DOHH2 (cell line): ENCODE measurements at regions not wholly inside any gene's neighbourhood (a gene's known extent, or its start where the extent isn't known, plus 50 kb on each side); places are given as distances from the start of the nearest gene placed in this dataset.
"Not testable (repeated sequence)": the region's sequence is repeated elsewhere in the genome, so short reads cannot be mapped to it uniquely, and the experiment has no call there.

Source experiments
- H3F3A ChIP-seq: fragments of 200-600 bp; sonication (generic), shearing (Covaris generic); 2 replicates; pipeline ENCODE4 v1.6.0; 2016; ENCODE audit warnings: antibody characterized with exemption, mild to moderate bottlenecking; ENCODE audit not compliant: control insufficient read depth, insufficient read depth
- H3K27ac ChIP-seq: fragments of 200-600 bp; sonication (generic); 2 replicates; pipeline ENCODE4 v1.5.1; 2014; ENCODE audit warnings: low read depth, mild to moderate bottlenecking, low read length, moderate library complexity
- H3K27me3 ChIP-seq: fragments of 200-600 bp; sonication (generic); 2 replicates; pipeline ENCODE4 v1.6.1; 2014; ENCODE audit warnings: mild to moderate bottlenecking, low read length, mixed read lengths; ENCODE audit not compliant: control insufficient read depth
- H3K36me3 ChIP-seq: fragments of 200-600 bp; sonication (generic); 2 replicates; pipeline ENCODE4 v1.6.1; 2014; ENCODE audit warnings: mild to moderate bottlenecking, low read length, moderate library complexity, mixed read lengths; ENCODE audit not compliant: control insufficient read depth
- H3K4me1 ChIP-seq: fragments of 200-600 bp; sonication (generic); 2 replicates; pipeline ENCODE4 v1.6.1; 2014; ENCODE audit warnings: mild to moderate bottlenecking, low read length, mixed read lengths; ENCODE audit not compliant: control insufficient read depth
- H3K4me2 ChIP-seq: fragments of 200-600 bp; sonication (generic); 2 replicates; pipeline ENCODE4 v1.6.0; 2014; ENCODE audit warnings: mild to moderate bottlenecking, low read length, moderate library complexity
- H3K4me3 ChIP-seq: fragments of 200-600 bp; sonication (generic); 2 replicates; pipeline ENCODE4 v1.5.1; 2014; ENCODE audit warnings: mild to moderate bottlenecking, low read length, mixed read lengths
- H3K79me2 ChIP-seq: fragments of 200-600 bp; sonication (generic); 2 replicates; pipeline ENCODE4 v1.6.1; 2014; ENCODE audit warnings: mild to moderate bottlenecking, low read length, mixed read lengths; ENCODE audit not compliant: control insufficient read depth
- H3K9me2 ChIP-seq: fragments of 200-600 bp; sonication (generic); replicated peaks from 2 replicates; pipeline ENCODE4 v1.6.1; 2014; ENCODE audit warnings: mild to moderate bottlenecking, low read length, mixed read lengths; ENCODE audit not compliant: control insufficient read depth
- H3K9me3 ChIP-seq: fragments of 200-600 bp; sonication (generic); 2 replicates; pipeline ENCODE4 v1.6.1; 2014; ENCODE audit warnings: antibody characterized with exemption, low read length, mixed read lengths; ENCODE audit not compliant: control insufficient read depth, insufficient read depth
- H4K20me1 ChIP-seq: fragments of 200-600 bp; sonication (generic); 2 replicates; pipeline ENCODE4 v1.6.0; 2014; ENCODE audit warnings: low read depth, mild to moderate bottlenecking, antibody characterized with exemption, low read length, moderate library complexity; ENCODE audit not compliant: control insufficient read depth, insufficient read depth
- EZH2phosphoT487 ChIP-seq: fragments of 200-600 bp; sonication (generic); IDR thresholded peaks from 2 replicates; pipeline ENCODE4 v1.6.1; 2017; ENCODE audit warnings: borderline replicate concordance, mild to moderate bottlenecking, antibody characterized with exemption, low read length, moderate library complexity, mixed read lengths
- TF ChIP-seq, protein P1 (sequence below): fragments of 200-600 bp; sonication (generic); IDR thresholded peaks from one replicate; pipeline ENCODE4 v1.5.1; 2014; ENCODE audit warnings: antibody characterized with exemption, mild to moderate bottlenecking, low read depth, low read length; ENCODE audit not compliant: poor library complexity, severe bottlenecking

DNA sequence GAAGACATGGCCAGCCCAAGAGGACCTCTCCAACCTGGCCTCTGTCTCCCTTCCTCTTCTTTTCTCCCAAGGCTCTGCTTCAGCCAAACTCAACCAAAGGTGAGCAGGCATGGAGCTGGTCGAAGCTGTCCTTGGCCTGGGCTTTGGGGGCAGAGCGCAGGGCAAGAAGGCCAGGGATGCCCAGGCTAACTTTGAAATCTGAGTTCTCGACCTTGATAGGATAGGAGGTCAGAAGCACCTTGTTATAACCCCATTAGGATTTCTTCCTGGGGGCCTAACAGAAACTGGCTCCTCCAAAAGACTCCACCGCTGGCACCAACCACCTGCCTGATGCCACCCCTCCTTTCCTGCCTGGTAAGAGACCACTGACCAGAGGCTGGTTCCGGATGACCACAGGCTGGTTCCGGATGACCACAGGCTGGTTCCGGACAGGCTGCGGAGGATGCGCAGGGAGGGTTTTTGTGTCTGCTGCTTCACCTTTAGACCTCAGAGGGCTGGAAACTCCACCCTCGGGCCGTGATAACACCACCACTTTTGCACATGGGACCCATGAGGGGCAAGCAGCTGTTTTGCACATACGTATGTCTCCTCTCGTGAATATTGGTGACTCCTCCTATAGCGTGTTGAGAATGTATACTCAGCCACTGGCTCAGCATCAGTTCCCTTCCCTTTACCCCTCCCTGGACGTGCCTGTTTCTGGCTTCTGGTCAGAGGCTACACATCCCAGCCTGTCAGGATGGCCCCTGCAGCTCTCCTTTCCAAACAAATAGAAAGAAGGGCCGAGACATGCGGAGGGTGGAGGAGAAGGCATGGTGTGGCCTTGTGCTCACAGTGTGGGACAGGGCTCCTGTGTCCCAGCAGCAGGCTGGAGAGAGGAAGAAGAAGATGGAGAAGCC, 140.1 kb downstream of the DNAJB6 start:
- Histone ChIP-seq H3K4me1 (no peaks in the 10 kb centered on the region), H3K4me3 (no peak overlapping the region), H4K20me1 (no peaks in the 10 kb centered on the region), H3K9me3 (peaks cover 26% of the 10 kb centered on the region), H3K9me2 (no peaks in the 10 kb centered on the region), H3K27me3 (no peaks in the 10 kb centered on the region), H3K27ac (no peak overlapping the region), H3K4me2 (no peak overlapping the region), H3K79me2 (no peaks in the 10 kb centered on the region), H3K36me3 (no peaks in the 10 kb centered on the region), H3F3A (peaks cover 3% of the 10 kb centered on the region)
- TF ChIP-seq EZH2phosphoT487 = no peak
- TF ChIP-seq, protein P1, sequence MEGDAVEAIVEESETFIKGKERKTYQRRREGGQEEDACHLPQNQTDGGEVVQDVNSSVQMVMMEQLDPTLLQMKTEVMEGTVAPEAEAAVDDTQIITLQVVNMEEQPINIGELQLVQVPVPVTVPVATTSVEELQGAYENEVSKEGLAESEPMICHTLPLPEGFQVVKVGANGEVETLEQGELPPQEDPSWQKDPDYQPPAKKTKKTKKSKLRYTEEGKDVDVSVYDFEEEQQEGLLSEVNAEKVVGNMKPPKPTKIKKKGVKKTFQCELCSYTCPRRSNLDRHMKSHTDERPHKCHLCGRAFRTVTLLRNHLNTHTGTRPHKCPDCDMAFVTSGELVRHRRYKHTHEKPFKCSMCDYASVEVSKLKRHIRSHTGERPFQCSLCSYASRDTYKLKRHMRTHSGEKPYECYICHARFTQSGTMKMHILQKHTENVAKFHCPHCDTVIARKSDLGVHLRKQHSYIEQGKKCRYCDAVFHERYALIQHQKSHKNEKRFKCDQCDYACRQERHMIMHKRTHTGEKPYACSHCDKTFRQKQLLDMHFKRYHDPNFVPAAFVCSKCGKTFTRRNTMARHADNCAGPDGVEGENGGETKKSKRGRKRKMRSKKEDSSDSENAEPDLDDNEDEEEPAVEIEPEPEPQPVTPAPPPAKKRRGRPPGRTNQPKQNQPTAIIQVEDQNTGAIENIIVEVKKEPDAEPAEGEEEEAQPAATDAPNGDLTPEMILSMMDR = no peak

DNA sequence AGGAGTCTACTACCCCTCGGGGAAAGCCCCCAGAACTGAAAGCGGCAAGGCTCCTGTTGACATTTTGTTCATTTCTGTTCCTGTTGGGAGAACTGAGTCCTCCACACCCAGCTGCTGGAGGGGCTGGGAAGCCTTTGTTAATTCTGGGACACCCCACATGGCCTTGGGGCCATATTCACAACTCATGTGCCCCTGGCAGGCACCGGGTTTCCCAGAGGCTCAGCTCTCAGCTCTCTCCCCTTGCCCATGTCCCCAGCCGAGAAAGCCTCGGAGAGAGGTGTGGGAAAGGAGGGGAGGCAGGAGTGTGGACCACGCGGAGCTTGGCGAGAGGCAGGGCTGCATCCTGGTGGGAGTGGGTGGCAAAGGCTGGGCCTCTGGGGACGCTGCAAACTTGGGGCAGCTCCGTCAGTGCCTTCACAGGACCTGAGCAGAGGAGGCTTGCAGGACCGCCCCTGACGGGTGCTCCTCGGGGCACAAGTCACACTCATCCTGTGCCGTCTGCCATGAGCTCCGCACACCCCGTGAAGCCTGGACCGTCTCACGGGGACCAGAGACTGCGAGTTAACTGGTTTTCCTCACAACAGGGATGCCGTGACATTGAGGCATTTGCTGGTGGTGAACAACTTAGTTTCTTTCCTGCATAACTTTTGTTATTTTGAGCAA, 140.9 kb downstream of the DNAJB6 start:
- H3K4me3 ChIP-seq = no peak overlapping the region
- peaks cover 27% of the 10 kb centered on the region for H3K9me3 ChIP-seq
- H3K27me3 ChIP-seq = no peaks in the 10 kb centered on the region
- no peak overlapping the region for H3K27ac ChIP-seq
- H4K20me1 ChIP-seq = no peaks in the 10 kb centered on the region
- no peaks in the 10 kb centered on the region for H3K9me2 ChIP-seq
- no peak overlapping the region for H3K4me2 ChIP-seq
- H3K4me1 ChIP-seq = no peaks in the 10 kb centered on the region
- H3K36me3 ChIP-seq = no peaks in the 10 kb centered on the region
- no peaks in the 10 kb centered on the region for H3K79me2 ChIP-seq
- TF ChIP-seq, protein P1 = no peak
- TF ChIP-seq EZH2phosphoT487 = no peak
- H3F3A ChIP-seq = peaks cover 7% of the 10 kb centered on the region

DNA sequence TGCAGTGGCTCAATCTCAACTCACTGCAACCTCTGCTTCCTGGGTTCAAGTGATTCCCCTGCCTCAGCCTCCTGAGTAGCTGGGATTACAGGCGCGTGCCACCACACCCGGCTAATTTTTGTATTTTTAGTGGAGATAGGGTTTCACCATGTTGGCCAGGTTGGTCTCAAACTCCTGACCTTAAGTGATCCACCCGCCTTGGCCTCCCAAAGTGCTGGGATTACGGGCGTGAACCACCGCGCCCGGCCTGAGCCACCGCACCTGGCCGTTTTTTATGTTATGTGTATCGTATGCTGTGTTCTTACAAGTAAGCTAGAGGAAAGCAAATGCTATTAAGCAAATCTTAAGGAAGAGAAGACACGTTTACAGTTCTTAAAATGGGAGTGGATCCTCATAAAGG, 141.8 kb downstream of the DNAJB6 start:
- not testable (repeated sequence) for H3K36me3 ChIP-seq, H3F3A ChIP-seq

DNA sequence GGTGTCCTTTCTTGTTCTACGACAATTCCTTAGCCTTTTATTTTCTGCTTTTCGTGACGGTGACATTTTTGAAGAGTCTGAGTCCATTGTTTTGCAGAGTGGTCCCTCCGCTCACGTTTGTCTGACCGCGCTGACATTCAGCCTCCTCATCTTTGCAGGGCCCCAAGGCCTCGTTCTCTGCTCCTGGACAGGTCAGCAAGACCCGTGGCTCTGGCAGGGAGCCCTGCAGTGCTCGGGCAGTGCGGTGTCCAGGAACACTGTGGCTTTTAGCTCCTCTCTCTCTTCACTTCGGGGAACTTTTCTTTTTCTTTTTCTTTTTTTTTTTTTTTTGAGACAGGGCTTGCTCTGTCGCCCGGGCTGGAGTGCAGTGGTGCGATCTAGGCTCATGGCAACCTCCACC, 142.5 kb downstream of the DNAJB6 start:
- H3K27ac ChIP-seq = no peak overlapping the region
- H3K9me3 ChIP-seq = peaks cover 14% of the 10 kb centered on the region; the same call in 1 of the 2 replicates
- TF ChIP-seq, protein P1 = no peak
- TF ChIP-seq EZH2phosphoT487 = no peak
- no peaks in the 10 kb centered on the region for H3K9me2 ChIP-seq
- no peaks in the 10 kb centered on the region for H3K79me2 ChIP-seq
- H3K4me2 ChIP-seq = no peak overlapping the region
- H3K4me3 ChIP-seq = no peak overlapping the region
- H3K36me3 ChIP-seq = no peaks in the 10 kb centered on the region
- H3F3A ChIP-seq = peaks cover 7% of the 10 kb centered on the region
- H3K27me3 ChIP-seq = no peaks in the 10 kb centered on the region
- H3K4me1 ChIP-seq = no peaks in the 10 kb centered on the region
- H4K20me1 ChIP-seq = no peaks in the 10 kb centered on the region

More for the DNA sequence above, 141.8 kb downstream of the DNAJB6 start:
- H3K27ac ChIP-seq, H3K9me2 ChIP-seq, H3K4me3 ChIP-seq, H3K79me2 ChIP-seq, H3K4me1 ChIP-seq, H3K27me3 ChIP-seq, H3K4me2 ChIP-seq, H4K20me1 ChIP-seq: not testable (repeated sequence)
- peaks cover 18% of the 10 kb centered on the region; the same call in 1 of the 2 replicates for H3K9me3 ChIP-seq
